SW480 (cell line): ENCODE measurements at regions not wholly inside any gene's neighbourhood (a gene's known extent, or its start where the extent isn't known, plus 50 kb on each side); places are given as distances from the start of the nearest gene placed in this dataset.

Experiments used
- DNase-seq: peaks from one replicate; pipeline ENCODE4 v3.0.0-alpha.2; 2016; ENCODE audit warnings: low spot score

- no peak for DNase-seq
These were observed 169.1 kb downstream of the KATNIP start for GRCh38 chr16:27719106-27719445.

- DNase-seq, result no peak
These were observed 171.0 kb downstream of the KATNIP start for GRCh38 chr16:27720731-27721530.

GRCh38 chr16:27721531-27722181 is 171.7 kb downstream of the KATNIP start:
- DNase-seq, result no peak

- DNase-seq, result no peak
These were observed 172.3 kb downstream of the KATNIP start for GRCh38 chr16:27722207-27722606.

GRCh38 chr16:27722892-27723450 is 173.0 kb downstream of the KATNIP start:
- DNase-seq, result no peak

GRCh38 chr16:27723711-27724481 is 174.0 kb downstream of the KATNIP start:
- no peak for DNase-seq

GRCh38 chr16:27724482-27725235 is 174.7 kb downstream of the KATNIP start:
- DNase-seq, result no peak

- no peak for DNase-seq
These were observed 175.5 kb downstream of the KATNIP start for GRCh38 chr16:27725236-27726000.

GRCh38 chr16:27726621-27727261 is 176.8 kb downstream of the KATNIP start:
- DNase-seq, result no peak

- DNase-seq, result no peak
These were observed 178.0 kb downstream of the KATNIP start for GRCh38 chr16:27727941-27728340.

- no peak for DNase-seq
These were observed 178.7 kb downstream of the KATNIP start for GRCh38 chr16:27728691-27729090.

- DNase-seq, result no peak
These were observed 179.8 kb downstream of the KATNIP start for GRCh38 chr16:27729516-27730304.

GRCh38 chr16:27730661-27731210 is 180.8 kb downstream of the KATNIP start:
- DNase-seq, result no peak

- no peak for DNase-seq
These were observed 185.1 kb downstream of the KATNIP start for GRCh38 chr16:27735031-27735430.

GRCh38 chr16:27736431-27736830 is 186.5 kb downstream of the KATNIP start:
- no peak for DNase-seq

- no peak for DNase-seq
These were observed 187.6 kb downstream of the KATNIP start for GRCh38 chr16:27737513-27737912.
